Activated naive CD8-positive, alpha-beta T cell treated with anti-CD3 and anti-CD28 coated beads, Interleukin-2, amount 50 U/mL, for 16 hours (primary cell): ENCODE measurements at regions not wholly inside any gene's neighbourhood (a gene's known extent, or its start where the extent isn't known, plus 50 kb on each side); places are given as distances from the start of the nearest gene placed in this dataset.

Experiments
- DNase-seq: peaks from one replicate; pipeline ENCODE4 v3.0.0-alpha.2; 2020; ENCODE audit warnings: low read depth, low spot score

DNA sequence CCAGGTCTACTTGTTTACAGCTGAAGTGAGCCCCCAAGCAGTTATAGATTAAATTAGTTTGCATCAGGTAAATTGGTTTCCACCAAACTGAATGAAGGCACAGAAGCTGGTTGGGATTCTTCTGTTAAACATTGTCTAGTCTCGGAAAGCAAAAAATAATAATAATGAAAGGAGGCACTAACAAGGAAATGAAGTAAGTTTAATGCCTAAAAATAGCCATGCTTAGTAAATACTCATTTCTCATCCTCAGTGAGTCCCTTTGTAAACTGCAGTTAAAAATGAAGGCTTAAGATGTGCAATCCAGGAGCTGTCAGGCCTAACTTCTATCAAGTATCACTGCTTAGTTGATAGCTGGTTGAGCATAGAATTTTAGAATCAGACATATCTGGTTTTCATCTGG lies 113.5 kb downstream of the BTG1 start:
- DNase-seq = no peak

DNA sequence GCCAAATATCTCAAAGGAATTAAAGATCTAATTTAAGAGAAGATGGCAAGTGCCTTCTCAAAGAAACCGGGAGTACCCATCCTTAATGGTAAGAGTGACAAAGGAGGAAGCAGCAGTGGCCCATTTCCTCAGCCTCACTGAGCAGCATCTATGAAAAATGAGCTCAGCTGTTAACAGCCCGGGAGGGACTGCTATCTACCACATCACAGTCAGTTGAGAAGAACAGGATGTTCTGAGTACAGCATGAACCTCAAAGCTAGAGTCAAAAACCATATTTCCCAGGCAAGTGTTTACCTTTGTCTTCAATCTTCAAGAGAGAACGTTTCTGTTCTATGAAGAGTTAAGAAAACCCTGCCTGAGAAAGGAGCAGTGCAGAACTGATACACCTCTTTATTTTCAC lies 115.0 kb downstream of the BTG1 start:
- DNase-seq = no peak

DNA sequence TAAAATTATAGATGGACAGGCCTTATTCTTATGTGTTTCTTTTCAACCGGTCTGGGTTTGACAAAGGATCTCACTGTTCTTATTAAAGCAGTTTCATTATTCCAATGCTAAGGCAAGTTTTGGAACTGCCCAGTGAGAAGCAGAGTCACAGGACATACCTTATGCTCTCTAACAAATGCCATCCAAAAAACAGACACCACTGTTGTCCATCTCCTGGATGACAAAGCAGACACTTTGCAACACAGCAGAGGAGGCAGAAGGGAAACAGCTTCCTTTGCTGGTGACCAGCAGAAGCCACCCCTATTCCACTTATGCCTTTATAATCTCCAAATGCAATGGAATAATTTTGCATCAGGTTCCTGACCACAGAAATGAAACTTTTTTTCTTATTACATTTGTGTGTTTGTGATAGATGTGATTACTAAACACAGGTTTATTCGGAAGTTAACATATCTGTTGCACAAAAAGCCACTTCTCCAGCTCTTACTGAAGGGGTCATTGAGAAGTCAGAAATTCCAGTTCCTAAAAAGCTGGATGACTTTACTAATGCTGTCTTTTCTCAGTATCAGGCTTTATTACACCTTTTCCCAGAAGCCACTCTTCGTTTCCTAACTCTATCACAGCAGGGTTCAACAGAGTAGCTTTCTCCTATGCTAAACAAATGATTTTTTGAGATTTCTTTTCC lies 115.6 kb downstream of the BTG1 start:
- DNase-seq = no peak

DNA sequence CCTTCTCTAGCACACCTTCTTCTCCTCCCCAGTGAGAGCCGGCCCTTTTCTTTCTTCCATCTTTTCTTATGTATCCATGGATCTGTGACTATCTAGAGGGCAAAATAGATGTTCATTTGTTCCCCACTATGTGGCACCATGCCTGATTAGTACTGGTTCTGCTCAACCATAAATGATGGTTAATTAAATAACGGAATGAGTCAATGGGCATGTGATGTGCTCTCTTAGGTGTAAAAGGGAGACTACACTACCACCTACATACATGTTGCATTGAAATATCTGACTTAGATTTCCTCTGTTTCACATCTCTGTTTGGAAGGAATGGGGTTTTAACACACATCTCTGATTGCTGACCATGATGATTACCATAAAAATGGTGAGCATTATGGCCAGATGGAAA lies 116.5 kb downstream of the BTG1 start:
- DNase-seq = no peak

DNA sequence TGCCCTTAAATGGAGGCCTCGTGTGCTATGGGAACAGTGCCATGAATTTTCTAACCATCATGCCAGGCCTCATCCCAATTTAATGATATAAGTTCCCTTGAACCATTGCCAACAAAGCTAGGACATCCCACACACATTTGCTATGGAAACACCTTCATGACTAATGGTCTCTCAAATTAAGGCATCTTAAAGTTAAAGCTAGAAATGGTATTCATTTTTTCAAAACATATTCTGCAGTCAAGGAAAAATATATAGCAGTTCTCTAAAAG lies 117.3 kb downstream of the BTG1 start:
- no peak for DNase-seq

DNA sequence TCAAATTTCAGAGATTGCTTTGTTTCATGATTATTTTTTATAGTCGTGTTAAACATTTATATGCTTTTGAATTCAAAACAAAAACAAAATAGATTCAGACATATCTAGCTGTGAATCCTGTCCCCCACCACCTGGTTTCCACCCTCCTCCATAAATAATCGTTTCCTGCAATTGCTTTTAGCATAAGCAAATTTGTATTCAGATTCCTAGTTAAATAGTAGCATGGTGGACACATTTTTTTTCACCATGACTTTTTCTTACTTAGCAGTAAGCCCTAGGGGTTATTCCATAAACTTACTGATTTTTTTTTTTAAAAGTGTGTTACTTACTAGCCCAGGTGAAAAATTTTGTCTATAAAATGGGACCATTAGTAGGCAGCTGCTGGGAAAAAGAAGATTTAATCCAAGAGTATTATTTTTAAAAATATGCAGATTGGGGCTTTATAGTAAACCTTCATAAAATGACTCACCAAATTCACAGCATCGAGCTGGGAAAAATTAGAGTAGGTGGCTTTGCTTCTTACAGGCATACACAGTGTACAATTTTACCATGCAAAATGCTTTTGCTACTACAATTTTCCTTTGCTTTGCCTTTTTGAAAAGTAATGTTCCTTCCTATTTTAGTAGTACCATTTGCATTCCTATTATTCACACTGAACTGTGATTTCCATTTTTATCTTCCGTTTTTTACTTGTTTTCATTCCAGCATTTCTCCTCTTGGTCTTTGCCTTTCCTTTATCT lies 117.8 kb downstream of the BTG1 start:
- DNase-seq = no peak

DNA sequence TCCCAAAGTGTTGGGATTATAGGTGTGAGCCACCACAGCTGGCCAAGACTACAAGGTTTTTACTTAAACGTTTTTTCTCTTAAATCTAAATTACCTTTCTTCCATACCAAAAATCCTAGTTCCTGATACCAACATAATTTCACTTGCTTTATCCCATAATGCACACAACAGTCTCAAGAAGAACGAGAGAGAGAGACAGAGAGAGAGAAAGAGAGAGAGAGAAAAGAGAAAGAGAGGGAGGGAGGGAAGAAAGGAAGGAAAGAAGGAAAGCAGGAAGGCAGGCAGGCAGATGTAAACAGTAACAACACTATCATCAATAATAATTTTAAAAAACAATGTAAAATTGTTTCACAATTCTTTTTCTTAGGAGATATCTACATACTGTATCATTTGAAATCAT lies 118.4 kb downstream of the BTG1 start:
- no peak for DNase-seq

DNA sequence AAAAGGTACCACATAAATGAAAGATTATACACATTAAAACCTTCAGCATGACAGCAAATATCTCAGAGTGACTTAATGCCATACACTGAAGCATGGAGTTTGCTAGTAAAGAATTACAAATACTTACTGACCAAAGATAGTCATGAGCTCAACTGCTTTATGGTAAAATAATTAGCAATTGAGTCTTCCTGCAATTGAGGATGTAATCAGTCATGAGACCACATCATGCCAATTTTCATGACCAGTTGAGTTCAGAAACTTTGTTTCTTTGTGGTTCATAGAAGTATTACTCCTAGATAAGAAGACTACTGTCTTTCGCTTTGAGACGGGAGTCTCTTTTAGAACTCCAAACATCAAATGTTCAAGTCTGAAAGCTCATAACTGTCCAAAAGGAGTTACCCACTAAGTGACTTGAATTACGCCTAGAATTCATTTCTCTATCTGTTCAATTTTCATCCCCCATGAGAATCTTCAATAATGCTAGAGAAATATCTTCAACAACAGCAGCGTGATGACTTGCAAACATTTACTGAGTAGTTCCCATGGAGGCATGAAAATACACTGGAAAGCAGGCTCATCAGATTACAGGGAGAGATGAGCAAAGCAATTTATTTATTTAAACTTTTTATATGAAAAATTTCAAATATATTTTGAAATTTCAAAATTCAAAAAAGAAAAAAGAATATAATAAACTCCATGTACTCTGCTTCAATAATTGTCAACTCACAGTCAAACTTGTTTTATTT lies 120.0 kb downstream of the BTG1 start:
- DNase-seq = no peak

DNA sequence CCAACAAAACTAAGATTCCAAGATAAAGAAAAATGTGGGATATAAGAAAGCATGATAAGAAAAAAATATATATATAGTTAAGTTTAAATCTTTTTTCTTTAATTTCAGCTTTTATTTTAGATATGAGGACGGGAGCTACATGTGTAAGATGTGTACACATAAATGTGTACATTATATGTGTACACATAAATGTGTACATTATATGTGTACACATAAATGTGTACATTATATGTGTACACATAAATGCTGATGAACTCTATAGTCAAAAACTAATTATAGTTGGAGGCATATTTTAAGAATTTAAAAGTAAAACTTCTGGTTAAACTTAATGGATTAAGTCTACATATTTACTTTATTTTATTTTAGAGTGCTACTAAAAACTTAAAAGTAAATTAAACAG lies 123.6 kb downstream of the BTG1 start:
- no peak for DNase-seq

DNA sequence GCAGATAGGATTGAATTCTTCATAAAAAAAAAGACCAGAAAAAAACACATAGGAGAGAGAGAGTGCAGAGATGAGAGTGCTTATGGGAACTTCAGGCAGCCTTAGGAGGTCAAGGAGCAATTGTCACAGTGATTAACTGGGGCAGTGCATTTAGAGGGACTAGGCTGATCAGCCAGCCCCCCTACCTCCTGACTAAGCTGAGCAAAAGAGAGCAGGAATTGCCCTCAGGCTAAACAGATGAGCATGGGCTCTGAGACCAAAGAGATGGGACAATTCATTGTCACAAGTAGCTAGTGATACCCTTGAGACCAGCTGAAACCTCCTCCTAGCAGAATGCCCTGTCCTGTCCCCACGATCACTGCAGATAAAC lies 124.0 kb downstream of the BTG1 start:
- no peak for DNase-seq

DNA sequence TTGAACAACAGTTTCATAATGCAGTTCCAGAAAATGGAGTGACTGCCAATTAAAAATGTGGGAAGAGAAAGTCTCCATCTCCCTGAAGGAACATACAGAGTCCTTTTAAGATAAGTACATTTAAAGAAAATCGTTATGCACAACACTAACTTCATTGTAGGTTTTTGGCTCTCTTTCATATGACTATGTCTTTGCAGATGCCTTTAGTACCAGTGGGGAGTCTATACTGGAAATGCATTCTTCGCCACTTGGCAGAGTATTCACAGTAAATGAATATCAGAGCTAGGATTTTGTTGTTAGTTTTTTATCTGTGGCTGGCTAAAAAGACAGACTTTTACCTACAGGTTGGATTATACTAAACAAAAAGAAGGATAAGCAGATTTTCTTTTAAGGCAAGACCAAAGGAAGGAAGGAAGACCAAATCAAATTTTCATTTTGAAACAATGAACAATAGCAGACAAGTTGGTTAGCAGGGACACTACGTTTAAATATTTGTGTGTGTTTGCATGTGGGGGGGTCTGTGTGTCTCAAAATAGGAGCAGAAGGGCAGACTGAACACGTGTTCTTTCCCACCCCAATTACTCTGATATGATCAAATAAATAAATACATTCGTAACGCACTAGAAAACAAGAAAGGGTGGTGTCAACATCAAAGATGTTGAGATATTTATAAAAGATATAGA lies 124.5 kb downstream of the BTG1 start:
- DNase-seq = no peak

DNA sequence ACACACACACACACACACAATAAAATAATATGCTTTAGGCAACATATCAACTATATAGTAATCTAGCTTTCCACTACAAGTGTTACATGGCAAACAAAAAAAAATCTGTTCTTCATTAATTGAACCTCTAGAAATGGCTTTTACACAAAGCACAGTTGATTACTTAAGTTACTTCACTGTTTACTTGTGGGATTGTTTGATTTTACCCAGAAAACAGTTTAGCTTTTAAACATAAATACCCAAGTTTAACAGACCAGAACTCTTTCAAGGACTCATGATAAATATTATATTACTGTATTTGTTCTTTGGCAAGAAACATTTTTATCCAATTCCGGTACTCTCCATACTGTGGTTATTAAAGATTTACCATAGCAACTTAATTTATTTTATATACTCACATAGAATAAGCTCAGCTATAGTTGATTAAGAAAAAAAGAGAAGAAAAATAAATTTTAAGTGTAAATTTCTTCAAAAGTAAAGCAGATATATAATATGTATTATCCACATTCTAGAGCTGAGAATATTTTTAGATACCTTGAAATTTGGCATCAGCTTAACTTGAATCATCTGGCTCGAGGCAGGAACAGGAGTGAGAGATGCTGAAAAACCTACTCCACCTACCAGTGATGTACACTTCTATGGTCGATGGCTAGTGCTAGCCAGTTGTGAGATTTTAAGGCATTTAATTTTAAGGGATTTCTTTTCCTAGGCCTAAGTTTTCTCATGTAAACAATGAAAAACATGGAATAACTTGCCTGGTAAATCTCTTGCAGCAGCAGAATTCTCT lies 126.0 kb downstream of the BTG1 start:
- no peak for DNase-seq

DNA sequence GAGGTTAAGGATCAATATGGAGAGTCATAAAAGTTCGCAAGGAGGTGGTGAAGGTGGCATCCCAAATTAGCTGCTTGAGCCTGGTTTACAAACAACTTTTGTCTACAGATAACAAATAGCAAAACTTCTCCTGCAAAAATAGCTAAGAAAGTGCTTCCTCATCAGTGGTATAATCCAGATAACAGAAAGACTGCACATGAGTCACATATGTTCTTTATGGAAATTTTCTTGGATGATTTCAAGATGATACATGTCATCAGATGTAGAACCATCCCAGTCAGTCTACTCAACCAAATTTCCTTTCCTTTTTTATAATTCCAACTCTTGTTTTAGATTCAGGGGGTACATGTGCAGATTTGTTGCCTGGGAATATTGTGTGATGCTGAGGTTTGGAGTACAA lies 133.0 kb downstream of the BTG1 start:
- DNase-seq = no peak

DNA sequence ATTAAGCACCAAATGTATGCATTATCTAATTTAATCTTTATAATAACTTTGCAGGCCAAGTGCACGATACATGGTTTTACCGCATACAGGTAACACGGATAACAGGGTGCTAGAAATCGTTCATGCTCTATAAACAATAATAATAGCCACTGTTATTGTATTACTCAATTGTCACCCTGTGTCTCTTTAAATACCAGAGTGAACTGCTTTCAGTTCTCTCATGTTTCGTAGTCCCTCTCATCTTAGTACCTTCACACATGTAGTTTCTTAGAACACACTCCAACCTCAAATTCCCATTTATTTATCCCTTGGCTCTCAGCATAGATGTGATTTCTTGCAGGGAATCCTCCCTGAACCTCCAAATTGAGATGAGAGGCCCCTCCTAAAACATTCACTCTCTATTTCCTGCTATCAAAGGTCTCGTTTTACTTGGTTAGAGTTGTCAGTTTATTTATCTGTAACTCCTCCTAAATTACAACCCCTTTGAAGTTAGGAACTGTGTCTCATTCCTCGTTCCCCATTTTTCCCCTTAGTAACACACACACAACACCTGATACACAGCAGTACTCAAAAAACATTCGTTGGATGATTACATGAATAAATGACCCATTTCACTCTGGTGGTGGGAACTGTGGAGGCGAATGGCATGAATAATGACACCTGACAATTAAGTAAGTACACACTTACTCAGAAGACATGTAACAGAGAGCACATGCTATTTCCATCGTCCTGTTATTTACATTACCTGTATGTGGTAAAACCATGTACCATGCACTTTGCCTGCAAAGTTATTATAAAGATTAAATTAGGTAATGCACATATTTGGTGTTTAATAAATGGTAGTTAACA lies 134.6 kb downstream of the BTG1 start:
- no peak for DNase-seq

DNA sequence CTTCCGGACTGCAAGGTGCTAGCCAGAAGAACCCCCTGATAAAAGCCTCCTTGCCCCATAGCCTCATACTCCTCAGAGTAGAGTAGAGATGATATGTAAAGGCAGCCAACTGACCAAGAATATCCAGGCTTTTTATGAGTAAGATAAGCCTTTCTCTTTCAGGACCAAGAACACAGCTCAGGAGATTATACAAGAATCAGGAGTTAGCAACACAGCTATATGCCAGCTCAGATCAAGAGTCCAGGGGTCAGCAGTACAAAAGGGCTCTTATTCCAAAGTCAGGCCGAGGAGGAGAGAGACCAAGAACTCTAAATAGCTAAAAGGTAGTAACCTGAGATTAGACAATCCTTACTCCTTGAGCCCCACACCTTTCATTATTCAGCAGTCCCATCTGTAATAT lies 135.3 kb downstream of the BTG1 start:
- DNase-seq = no peak

DNA sequence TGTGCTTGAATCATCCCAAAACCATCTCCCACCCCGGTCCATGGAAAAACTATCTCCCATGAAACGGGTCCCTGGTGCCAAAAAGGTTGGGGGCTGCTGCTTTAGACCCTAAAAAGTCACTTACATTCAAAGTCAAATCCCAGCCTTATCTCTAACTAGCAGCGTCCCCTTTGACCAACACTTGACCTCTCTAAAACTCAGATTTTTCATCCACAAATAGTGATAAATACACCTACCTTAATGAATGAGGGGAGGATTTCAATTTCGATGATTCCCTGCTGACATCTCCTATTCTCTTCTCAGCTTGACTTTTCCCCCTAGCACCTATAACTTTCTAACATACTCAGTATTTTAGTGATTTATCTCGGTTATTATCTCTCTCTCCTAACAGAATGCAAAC lies 137.3 kb downstream of the BTG1 start:
- no peak for DNase-seq

DNA sequence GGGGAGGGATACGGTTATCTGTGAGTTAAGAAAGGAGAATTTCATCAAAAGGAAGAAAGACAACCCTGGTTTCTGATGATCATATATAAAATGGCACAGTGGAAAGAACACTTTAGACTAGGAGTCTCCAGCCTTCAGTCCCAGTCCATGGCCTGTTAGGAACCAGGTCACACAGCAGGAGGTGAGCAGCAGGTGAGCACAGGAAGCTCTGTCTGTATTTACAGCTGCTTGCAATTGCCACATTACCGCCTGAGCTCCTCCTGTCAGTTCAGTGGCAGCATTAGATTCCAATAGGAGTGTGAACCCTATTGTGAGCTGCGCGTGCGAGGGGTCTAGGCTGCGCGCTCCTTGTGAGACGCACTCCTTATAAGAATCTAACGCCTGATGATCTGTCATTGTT lies 137.9 kb downstream of the BTG1 start:
- no peak for DNase-seq

DNA sequence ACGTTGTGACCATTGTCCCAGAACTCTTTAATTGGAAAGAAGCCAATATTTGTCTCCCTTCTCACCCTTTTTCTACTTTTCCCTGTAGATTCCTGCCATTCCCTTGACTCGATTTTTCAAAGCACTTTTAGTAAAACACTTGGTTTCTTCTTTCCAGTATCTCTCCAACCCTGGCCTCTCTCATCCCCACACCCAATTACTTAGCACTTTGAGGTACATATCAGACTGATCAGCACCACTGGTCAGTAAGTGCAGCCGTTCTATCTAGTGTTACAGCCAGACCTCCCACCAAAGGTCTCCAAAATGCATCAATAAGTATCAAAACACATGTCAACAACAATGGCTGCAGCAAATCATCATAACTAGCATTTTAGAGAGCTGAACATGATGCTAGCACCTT lies 141.9 kb downstream of the BTG1 start:
- no peak for DNase-seq

DNA sequence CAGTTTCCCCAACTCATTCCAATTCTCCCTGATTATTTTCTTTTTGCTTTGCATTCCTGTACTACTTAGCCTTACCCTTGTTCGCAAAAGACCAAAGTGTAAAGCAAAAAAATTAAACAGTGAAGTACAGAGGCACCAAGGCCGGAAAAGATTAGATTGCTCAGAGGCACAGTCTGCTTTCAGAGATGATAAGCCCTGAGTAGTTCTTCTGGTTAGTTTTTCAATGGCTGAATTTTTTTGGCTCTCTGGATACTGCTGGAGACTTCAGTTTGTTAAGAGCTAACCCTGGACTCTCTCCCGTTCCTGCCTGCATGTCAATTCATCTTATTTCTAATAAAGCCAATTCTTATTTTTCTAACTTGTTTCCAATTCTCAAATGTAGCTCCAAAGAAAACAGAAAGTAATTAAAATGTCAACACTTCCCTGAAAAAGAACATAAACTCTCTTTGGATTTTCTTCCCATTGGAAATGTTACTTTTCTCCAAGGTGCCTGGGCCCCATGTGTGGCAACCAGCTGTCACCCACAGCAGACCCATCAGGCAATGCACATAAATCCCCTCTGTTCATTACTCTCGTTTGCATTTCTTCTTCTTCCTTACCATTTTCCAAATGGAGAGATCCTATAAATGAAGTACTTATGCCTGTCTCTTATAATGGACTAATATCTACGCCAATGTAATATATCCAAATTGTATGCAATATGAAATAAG lies 142.8 kb downstream of the BTG1 start:
- DNase-seq = no peak

DNA sequence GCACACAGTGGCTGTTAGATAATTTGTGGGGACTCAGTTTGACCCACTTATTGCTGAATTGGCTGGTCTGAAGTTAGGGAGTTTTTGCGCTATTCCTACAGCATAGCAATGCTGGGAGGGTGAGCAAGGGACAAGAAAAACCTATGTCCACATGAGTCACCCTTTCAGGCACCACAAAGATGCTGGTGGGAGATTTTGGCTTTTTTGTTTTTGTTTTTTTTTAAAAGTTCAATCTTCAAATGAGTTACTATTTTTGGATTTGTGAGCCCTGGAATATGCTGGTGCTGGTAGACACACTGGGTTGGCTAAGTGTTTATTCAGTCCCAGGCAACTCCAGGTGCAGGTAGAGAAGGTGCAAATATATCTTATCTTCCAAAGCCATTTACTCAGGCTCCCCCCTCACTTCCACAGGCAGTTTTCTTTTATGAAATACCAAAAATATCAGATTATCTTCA lies 143.4 kb downstream of the BTG1 start:
- DNase-seq = no peak
